GM13977 (cell line): ENCODE measurements at regions not wholly inside any gene's neighbourhood (a gene's known extent, or its start where the extent isn't known, plus 50 kb on each side); places are given as distances from the start of the nearest gene placed in this dataset.

ENCODE experiments used
- DNase-seq: peaks from one replicate; pipeline ENCODE4 v3.0.0; 2012; ENCODE audit warnings: low spot score
- CTCF ChIP-seq: IDR thresholded peaks from 2 replicates; pipeline ENCODE4 v1.5.1; 2012; ENCODE audit warnings: mild to moderate bottlenecking, control low read depth; ENCODE audit not compliant: insufficient read depth; ENCODE audit errors: extremely low read depth, missing control alignments
- in situ Hi-C: fragments of 300-500 bp; cut with MboI; formaldehyde crosslinking; loops from one replicate; pipeline ENCODE4 v1.12.0; 2022; ENCODE audit warnings: low sequenced_read_pairs, low pct_unique_long_range_greater_than_20kb, mixed read lengths, inconsistent platforms; ENCODE audit not compliant: unreplicated experiment

GRCh38 chr20:60427516-60427915 is 469.3 kb downstream of the CDH26 start:
- no peak for DNase-seq
- no peak for TF ChIP-seq CTCF
- in situ Hi-C loops: no loop called here

DNA sequence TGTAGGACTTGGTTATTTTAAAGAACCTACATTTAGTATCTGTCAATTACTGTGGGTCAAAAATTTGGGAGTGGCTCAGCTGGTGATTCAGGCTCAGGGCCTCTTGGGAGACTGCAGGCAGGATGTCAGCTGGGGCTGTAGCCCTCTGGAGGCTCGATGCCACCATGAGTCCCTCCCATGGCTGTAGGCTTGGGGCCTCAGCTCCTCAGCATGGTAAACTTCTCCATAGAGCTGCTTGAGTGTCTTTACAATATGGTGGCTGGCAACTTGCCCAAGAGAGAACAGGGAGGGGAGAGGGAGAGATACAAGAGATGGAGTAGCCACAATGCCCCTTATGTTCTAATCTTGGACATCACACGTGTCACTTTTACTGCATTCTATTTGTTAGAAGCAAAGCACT is 470.4 kb downstream of the CDH26 start:
- in situ Hi-C loops: no loop called here
- no peak for DNase-seq
- no peak for TF ChIP-seq CTCF

DNA sequence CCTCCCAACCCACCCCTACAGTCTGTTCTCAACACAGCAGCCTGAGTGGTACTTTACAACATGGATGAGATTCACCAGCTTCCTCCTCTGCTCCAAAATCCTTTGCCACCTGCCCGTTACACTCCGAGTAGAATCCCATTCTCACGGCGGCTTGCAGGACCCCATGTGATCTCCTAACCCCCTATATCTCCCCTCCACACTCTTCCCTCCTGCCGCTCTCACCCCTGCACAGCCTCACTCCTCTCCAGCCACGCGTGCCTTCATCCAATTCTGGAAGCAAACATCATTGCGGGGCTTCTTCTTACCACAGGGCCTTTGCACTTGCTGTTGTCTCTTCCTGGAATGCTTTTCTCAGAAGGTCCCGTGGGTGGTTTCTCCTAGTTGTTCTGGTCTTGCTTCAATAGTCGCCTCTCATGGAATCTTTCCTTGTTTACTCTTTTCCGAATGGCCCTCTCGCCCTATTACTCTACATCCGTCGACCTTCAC is 472.3 kb downstream of the CDH26 start:
- TF ChIP-seq CTCF: no peak
- in situ Hi-C loops: no loop called here
- DNase-seq: no peak

GRCh38 chr20:60431349-60431748 is 473.1 kb downstream of the CDH26 start:
- TF ChIP-seq CTCF: no peak
- DNase-seq: no peak
- in situ Hi-C loops: no loop called here

DNA sequence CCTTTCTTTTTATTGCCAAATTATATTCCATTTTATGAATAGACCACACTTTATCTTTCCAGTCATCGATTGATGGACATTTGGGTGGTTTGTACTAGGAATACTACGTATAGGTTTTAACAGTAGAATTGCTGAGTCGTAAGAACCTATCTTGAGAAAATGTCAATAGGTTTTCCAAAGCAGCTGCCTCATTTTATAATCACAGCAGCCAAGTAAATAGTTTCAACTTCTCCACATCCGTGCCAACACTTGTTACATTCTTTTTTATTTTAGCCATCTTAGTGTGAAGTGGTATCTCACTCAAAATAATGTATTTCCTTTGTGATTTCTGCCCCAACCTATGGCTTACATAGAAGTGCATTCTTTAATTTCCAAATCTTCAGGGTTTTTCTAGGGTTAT is 479.2 kb downstream of the CDH26 start:
- no peak for DNase-seq
- no peak for TF ChIP-seq CTCF
- in situ Hi-C loops: no loop called here

DNA sequence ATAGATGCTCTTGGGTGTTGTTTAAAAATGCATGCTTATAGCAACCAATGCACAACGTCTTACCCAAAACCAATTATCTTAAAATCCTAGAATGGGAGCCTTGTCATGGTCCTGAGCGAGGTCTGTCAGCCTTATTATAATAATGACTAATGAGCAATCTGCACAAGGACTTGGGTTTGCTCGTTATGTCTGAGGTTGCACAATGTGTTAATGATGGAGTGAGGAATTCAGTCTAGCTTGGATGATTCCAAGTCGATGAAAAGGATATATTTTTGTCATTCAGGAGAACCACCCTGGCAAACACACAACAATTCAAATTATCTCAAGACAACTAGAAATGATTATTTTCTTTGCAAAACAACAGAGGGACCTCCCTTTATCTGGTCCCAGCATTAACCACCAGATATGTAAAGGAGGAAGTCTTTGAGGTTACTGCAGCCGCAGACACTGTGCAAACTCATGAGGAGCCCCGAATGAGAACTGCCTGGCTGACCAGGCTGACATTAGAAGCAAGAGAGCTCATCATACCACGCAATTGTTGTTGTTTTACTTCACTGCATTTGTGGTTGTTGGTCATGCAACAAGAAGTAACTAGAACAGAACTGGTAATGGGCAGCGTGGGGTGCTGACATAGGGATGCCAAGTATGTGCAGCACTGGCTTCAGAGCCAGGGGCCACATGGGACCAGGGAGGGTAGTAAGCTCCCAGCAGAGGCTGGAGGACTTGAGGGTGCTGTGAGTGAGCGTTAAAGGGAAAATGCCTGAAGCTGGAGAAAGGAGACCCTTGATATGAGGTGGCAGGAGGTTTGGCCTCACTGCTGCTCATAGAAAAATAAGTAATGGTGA is 488.3 kb downstream of the CDH26 start:
- TF ChIP-seq CTCF: no peak
- DNase-seq: no peak
- in situ Hi-C loops: no loop called here
